ENCODE measurements at regions not wholly inside any gene's neighbourhood (a gene's known extent, or its start where the extent isn't known, plus 50 kb on each side); places are given as distances from the start of the nearest gene placed in this dataset.

DNA sequence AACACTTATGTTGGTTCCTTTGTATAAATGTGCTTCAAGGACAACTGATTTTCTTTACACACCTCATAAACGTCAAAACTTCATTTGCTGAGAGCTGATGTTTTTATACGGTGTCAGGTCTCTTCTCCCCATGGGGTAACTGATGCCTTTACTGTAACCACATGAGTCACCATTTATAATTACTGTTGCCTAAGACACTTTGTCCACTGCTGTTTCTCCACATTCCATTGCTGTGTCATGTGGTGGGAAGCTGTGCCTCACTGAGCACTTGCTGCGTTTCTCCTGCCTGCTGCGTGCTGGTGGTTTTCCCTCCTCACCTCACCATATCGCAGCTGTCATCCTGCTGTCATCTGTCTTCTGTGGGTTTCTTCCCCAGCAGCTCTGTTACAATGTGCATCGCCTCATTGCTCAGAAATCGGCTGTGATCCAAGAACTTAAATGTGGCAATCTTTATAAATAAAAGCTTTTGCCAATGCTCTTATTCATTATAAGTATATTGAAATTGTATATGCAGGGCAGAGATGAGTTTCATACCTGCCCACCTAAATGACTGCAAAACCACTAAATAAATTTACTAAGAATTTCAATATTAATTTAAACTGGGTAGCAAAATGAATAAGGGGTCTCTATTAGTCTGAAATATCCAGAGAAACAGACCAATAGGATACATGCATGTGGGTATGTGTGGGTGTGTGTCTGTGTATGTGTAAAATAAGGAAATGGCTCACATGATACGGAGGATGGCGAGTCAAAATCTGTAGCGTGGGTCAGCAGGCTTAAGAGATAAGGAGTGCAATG lies 547.0 kb upstream of the SLITRK5 start:
- FAIRE-seq: no peak

DNA sequence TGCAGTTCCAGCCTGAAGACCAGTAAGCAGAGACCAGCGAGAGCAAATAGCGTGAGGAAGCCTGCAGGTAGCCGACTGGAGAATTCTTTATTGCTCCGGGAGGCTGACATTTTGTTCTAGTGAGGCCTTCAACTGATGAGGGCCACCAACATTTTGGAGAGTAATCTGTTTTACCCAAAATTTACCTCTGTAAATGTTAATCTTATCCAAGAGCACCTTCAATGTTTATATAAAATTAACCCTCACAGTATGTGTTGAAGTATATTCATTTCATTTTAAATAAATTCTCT lies 546.4 kb upstream of the SLITRK5 start:
- TF ChIP-seq EZH2 (IDR thresholded peaks at IDR 0.05; ENCODE audit: borderline replicate concordance, low read depth, low read length, severe bottlenecking) (no peak), POLR2AphosphoS5 (IDR thresholded peaks at IDR 0.05; ENCODE audit: insufficient read depth, low read depth, low read length) (no peak), FOS (IDR thresholded peaks at IDR 0.05; ENCODE audit: borderline replicate concordance, insufficient read depth, low read length) (no peak), JUN (IDR thresholded peaks at IDR 0.05; ENCODE audit: borderline replicate concordance, insufficient read depth, insufficient read length, low read depth) (no peak), POLR2A (IDR thresholded peaks at IDR 0.05; ENCODE audit: low read depth, low read length) (no peak), GATA2 (IDR thresholded peaks at IDR 0.05; ENCODE audit: insufficient read depth, insufficient read length, low read depth, low read length) (no peak), MYC (IDR thresholded peaks at IDR 0.05; ENCODE audit: low read depth, low read length) (no peak)
- TF ChIP-seq, protein P1, sequence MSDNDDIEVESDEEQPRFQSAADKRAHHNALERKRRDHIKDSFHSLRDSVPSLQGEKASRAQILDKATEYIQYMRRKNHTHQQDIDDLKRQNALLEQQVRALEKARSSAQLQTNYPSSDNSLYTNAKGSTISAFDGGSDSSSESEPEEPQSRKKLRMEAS (IDR thresholded peaks at IDR 0.05; ENCODE audit: insufficient read depth, insufficient read length): no peak
- TF ChIP-seq, protein P2, sequence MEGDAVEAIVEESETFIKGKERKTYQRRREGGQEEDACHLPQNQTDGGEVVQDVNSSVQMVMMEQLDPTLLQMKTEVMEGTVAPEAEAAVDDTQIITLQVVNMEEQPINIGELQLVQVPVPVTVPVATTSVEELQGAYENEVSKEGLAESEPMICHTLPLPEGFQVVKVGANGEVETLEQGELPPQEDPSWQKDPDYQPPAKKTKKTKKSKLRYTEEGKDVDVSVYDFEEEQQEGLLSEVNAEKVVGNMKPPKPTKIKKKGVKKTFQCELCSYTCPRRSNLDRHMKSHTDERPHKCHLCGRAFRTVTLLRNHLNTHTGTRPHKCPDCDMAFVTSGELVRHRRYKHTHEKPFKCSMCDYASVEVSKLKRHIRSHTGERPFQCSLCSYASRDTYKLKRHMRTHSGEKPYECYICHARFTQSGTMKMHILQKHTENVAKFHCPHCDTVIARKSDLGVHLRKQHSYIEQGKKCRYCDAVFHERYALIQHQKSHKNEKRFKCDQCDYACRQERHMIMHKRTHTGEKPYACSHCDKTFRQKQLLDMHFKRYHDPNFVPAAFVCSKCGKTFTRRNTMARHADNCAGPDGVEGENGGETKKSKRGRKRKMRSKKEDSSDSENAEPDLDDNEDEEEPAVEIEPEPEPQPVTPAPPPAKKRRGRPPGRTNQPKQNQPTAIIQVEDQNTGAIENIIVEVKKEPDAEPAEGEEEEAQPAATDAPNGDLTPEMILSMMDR (IDR thresholded peaks at IDR 0.05; ENCODE audit: extremely low read depth in 1 of 2, insufficient read depth in 1 of 2, low read depth in 1 of 2, low read length in 2 of 2): no peak
- Histone ChIP-seq H3K9me1 (replicated peaks; ENCODE audit: control insufficient read depth, extremely low read depth, insufficient read depth, low read length) (no peaks in the 10 kb centered on the region), H3K36me3 (ENCODE audit: control insufficient read depth in 2 of 2, extremely low read depth in 1 of 2, insufficient read depth in 2 of 2, low read length in 2 of 2) (no peaks in the 10 kb centered on the region), H3K27me3 (ENCODE audit: control insufficient read depth in 2 of 2, insufficient read depth in 2 of 2, low read length in 2 of 2) (no peaks in the 10 kb centered on the region), H3K4me2 (ENCODE audit: insufficient read depth, low read length) (no peak overlapping the region), H3K4me3 (replicated peaks in 1 of 3; ENCODE audit: insufficient read depth in 1 of 3, low read depth in 1 of 3, low read length in 3 of 3) (no peak overlapping the region), H3K9me3 (replicated peaks; ENCODE audit: control insufficient read depth, insufficient read depth, low read length) (no peaks in the 10 kb centered on the region), H3K9ac (replicated peaks; ENCODE audit: extremely low read depth, insufficient read depth, low read length) (no peak overlapping the region), H2AFZ (ENCODE audit: low read depth, low read length) (no peak overlapping the region), H4K20me1 (replicated peaks; ENCODE audit: control insufficient read depth, extremely low read depth, insufficient read depth, low read length) (no peaks in the 10 kb centered on the region), H3K4me1 (ENCODE audit: control insufficient read depth, extremely low read depth, insufficient read depth, low read length) (no peaks in the 10 kb centered on the region), H3K79me2 (ENCODE audit: control insufficient read depth, insufficient read depth, low read length) (no peaks in the 10 kb centered on the region), H3K27ac (ENCODE audit: insufficient read depth, low read depth, low read length) (no peak overlapping the region)
- FAIRE-seq (no peak), DNase-seq (ENCODE audit: low read depth, low spot score) (no peak)
- intact Hi-C loops (cut with micrococcal nuclease) (no loop called here), dilution Hi-C loops (cut with MboI; ENCODE audit: extremely low pct_ligation_motif_present, low sequenced_read_pairs) (no loop called here)
- ChIA-PET POLR2A (no interaction called here), CTCF (no interaction called here)
- no TSS peak for BruUV-seq (replicated peaks)

More for the DNA sequence above, 547.0 kb upstream of the SLITRK5 start:
- no peaks in the 10 kb centered on the region for H3K9me3 ChIP-seq (replicated peaks; ENCODE audit: control insufficient read depth, insufficient read depth, low read length)
- BruUV-seq (replicated peaks): no TSS peak
- no peaks in the 10 kb centered on the region for H3K36me3 ChIP-seq (ENCODE audit: control insufficient read depth in 2 of 2, extremely low read depth in 1 of 2, insufficient read depth in 2 of 2, low read length in 2 of 2)
- no peak overlapping the region for H3K4me3 ChIP-seq (replicated peaks in 1 of 3; ENCODE audit: insufficient read depth in 1 of 3, low read depth in 1 of 3, low read length in 3 of 3)
- H3K4me2 ChIP-seq (ENCODE audit: insufficient read depth, low read length): no peak overlapping the region
- H3K27ac ChIP-seq (ENCODE audit: insufficient read depth, low read depth, low read length): no peak overlapping the region
- no peak for DNase-seq (ENCODE audit: low read depth, low spot score)
- intact Hi-C loops (cut with micrococcal nuclease): no loop called here
- H3K79me2 ChIP-seq (ENCODE audit: control insufficient read depth, insufficient read depth, low read length): no peaks in the 10 kb centered on the region
- no peaks in the 10 kb centered on the region for H3K4me1 ChIP-seq (ENCODE audit: control insufficient read depth, extremely low read depth, insufficient read depth, low read length)
- dilution Hi-C loops (cut with MboI; ENCODE audit: extremely low pct_ligation_motif_present, low sequenced_read_pairs): no loop called here
- POLR2A ChIA-PET: no interaction called here
- no peaks in the 10 kb centered on the region for H4K20me1 ChIP-seq (replicated peaks; ENCODE audit: control insufficient read depth, extremely low read depth, insufficient read depth, low read length)
- no peak overlapping the region for H3K9ac ChIP-seq (replicated peaks; ENCODE audit: extremely low read depth, insufficient read depth, low read length)
- CTCF ChIA-PET: no interaction called here
- no peak overlapping the region for H2AFZ ChIP-seq (ENCODE audit: low read depth, low read length)
- H3K9me1 ChIP-seq (replicated peaks; ENCODE audit: control insufficient read depth, extremely low read depth, insufficient read depth, low read length): no peaks in the 10 kb centered on the region
- no peaks in the 10 kb centered on the region for H3K27me3 ChIP-seq (ENCODE audit: control insufficient read depth in 2 of 2, insufficient read depth in 2 of 2, low read length in 2 of 2)
- TF ChIP-seq, protein P1 (IDR thresholded peaks at IDR 0.05; ENCODE audit: insufficient read depth, insufficient read length): no peak
- TF ChIP-seq, protein P2 (IDR thresholded peaks at IDR 0.05; ENCODE audit: extremely low read depth in 1 of 2, insufficient read depth in 1 of 2, low read depth in 1 of 2, low read length in 2 of 2): no peak
- TF ChIP-seq POLR2AphosphoS5 (IDR thresholded peaks at IDR 0.05; ENCODE audit: insufficient read depth, low read depth, low read length): no peak
- TF ChIP-seq MYC (IDR thresholded peaks at IDR 0.05; ENCODE audit: low read depth, low read length): no peak
